Right lobe of liver (tissue), 4 donors: ENCODE measurements at regions not wholly inside any gene's neighbourhood (a gene's known extent, or its start where the extent isn't known, plus 50 kb on each side); places are given as distances from the start of the nearest gene placed in this dataset.

Experiments used
- CTCF ChIP-seq, 4 donors: fragments of 200-600 bp in 3 of 4; fragments of 450-650 bp in 1 of 4; IDR thresholded peaks; one replicate each; pipeline versions ENCODE4 v1.5.1 to v1.8.0; 2016 to 2022; ENCODE audit warnings: antibody characterized with exemption in 4 of 4, mild to moderate bottlenecking in 2 of 4
- POLR2A ChIP-seq: fragments of 450-650 bp; IDR thresholded peaks from one replicate; pipeline ENCODE4 v1.6.1; 2017; ENCODE audit warnings: antibody characterized with exemption, mild to moderate bottlenecking
- donor health status: DM: no; HTN: no; CAD: no.
- donor health status: DM: no; HTN: no; CAD: no.
- donor health status: DM: no; HTN: yes; CAD: no.

- TF ChIP-seq CTCF (IDR thresholded peaks at IDR 0.05): no peak
- no peak for TF ChIP-seq POLR2A
Observed at GRCh38 chr13:99119656-99120055, 81.0 kb upstream of the UBAC2 start.
